GM10248 (cell line): ENCODE measurements at regions not wholly inside any gene's neighbourhood (a gene's known extent, or its start where the extent isn't known, plus 50 kb on each side); places are given as distances from the start of the nearest gene placed in this dataset.

ENCODE experiments used
- CTCF ChIA-PET: fragments of 300-600 bp; sonication (Branson Sonifier 250); formaldehyde crosslinking; extraction: SDS; loops from one replicate; lab custom pipeline; 2021; ENCODE audit warnings: antibody characterized with exemption; lab: Yijun Ruan, JAX
- POLR2A ChIA-PET: fragments of 350-650 bp; sonication (Branson Sonifier 250); formaldehyde crosslinking; extraction: SDS; loops from one replicate; lab custom pipeline; 2020; ENCODE audit warnings: antibody characterized with exemption; lab: Yijun Ruan, JAX
- DNase-seq: peaks from one replicate; pipeline ENCODE4 v3.0.0; 2012; ENCODE audit errors: extremely low spot score
- TF ChIP-seq, protein P1 (sequence below): IDR thresholded peaks from 2 replicates; pipeline ENCODE4 v1.5.1; 2012; ENCODE audit warnings: mild to moderate bottlenecking, low read depth; ENCODE audit errors: extremely low read depth, missing control alignments, control extremely low read depth

DNA sequence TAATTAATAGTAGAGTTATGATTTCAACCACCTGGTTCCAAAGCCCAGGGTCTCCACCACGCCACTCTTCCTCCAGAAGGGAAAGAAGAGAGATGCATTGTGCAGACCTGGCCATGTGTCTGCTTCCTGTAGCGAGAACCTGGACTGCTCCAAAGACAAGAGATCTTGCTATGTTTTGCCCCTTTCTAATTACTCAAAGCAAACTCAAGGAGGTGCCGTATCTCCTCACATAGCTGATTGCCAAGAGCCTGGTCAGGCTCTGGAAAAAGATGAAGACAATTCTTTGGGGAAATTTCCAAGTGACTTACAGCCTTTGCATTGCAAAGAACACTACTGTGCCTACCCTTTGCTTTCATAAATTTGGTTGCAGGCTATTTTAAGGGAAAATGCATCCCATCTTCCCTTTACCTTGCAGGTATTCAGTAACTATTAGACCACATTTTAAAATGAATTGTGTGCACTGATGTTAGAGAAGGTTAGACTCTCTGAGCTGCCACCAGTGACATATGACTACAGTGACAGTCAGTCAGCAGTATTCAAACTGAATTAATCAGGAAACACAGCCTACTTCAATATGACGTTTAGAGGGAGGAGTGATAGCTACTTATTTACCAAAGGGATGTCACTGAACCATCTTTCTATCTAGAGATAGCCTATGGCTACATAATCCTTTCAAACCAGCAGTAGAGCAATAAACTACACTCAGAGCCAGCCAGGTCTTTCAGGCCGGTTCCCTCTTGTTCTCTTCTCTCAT is 842.1 kb upstream of the FANCL start:
- TF ChIP-seq, protein P1, sequence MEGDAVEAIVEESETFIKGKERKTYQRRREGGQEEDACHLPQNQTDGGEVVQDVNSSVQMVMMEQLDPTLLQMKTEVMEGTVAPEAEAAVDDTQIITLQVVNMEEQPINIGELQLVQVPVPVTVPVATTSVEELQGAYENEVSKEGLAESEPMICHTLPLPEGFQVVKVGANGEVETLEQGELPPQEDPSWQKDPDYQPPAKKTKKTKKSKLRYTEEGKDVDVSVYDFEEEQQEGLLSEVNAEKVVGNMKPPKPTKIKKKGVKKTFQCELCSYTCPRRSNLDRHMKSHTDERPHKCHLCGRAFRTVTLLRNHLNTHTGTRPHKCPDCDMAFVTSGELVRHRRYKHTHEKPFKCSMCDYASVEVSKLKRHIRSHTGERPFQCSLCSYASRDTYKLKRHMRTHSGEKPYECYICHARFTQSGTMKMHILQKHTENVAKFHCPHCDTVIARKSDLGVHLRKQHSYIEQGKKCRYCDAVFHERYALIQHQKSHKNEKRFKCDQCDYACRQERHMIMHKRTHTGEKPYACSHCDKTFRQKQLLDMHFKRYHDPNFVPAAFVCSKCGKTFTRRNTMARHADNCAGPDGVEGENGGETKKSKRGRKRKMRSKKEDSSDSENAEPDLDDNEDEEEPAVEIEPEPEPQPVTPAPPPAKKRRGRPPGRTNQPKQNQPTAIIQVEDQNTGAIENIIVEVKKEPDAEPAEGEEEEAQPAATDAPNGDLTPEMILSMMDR = no peak
- DNase-seq = no peak
- CTCF ChIA-PET = no interaction called here
- POLR2A ChIA-PET = no interaction called here

DNA sequence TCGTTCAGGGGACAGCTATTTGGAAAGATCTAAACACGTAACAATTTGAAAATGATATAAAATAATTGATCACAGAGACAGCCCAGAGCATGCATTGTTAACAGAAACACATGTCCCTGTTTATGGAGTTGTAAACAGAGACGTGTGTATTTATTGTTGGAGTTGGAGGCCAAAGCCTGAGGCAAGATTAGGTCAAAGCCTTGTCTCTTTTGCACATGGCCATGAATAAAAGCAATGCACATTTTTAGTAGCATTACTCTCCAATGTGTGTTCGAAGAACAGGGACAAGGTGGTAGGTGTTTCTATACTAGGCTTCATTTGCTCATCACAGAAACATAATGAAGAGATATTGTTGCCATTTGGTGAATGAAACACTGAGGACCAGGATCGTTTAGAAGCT is 841.5 kb upstream of the FANCL start:
- ChIA-PET CTCF (interaction anchor here (1.1 kb wide), 1 partner anchor 57 kb away, joined by 3 read pairs; no protein-coding TSS in a partner anchor), POLR2A (no interaction called here)
- TF ChIP-seq, protein P1 = no peak
- DNase-seq = no peak

DNA sequence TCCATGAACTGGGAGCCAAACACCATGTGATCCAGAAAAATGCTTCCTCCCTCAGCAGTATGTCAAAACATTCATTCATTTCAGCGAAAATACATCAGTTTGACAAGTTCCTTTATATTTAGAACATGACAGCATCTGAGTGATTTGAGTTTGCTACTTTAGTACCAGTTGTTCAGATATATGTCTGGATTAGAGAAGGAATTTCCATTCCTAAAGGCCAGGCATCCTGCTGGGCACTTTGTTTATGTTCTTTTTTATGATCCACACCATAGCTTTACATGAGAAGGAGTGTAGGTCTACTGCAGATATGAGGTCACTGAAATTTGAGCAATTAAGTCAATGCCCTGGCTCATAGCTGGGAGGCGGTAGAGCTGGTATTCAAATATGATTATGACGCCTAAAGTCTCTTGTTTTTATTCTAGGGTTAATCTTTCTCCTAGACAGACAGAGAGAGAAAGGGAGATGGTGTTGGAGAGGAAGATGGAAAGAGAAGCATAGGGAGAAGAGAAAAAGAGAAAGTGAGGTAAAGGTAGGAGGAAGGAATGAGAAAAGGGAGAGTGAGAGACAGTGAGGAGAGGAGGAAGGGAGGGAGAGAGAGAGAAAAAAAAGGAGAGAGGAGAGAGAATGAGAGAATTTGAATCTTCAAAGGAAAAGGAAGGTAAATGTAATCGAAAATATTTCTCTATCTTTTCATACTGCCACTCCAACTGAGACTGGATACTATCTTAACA is 839.5 kb upstream of the FANCL start:
- POLR2A ChIA-PET = no interaction called here
- CTCF ChIA-PET = no interaction called here
- TF ChIP-seq, protein P1 = no peak
- no peak for DNase-seq

DNA sequence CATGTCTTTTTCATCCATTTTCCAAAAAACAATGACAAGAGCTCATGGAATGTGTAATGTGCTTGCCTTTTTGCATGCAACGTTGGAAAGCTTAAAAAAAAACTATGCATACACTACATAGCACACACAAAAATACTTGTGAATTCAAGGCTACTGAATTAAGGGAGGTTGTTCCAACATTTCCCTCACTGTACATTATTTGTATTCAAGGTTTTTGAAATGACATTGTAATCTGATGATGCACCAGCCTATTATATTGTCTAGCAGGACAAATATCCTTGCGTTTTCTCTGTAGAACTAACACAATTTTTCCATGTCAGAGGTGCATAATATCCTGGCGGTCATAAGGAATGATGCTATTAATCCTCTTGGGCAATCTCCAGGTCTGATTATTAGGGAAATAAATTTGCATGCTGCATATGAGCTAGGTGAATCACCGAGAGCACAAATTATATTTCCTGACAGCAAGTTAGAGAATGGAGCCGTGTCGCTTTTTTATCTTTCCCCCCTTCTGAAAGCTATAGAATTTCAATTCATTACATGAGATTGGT is 836.9 kb upstream of the FANCL start:
- ChIA-PET POLR2A (no interaction called here), CTCF (interaction anchor here (2.0 kb wide), 1 partner anchor 12 kb away, joined by 6 read pairs; no protein-coding TSS in a partner anchor)
- no peak for DNase-seq
- TF ChIP-seq, protein P1 = no peak

DNA sequence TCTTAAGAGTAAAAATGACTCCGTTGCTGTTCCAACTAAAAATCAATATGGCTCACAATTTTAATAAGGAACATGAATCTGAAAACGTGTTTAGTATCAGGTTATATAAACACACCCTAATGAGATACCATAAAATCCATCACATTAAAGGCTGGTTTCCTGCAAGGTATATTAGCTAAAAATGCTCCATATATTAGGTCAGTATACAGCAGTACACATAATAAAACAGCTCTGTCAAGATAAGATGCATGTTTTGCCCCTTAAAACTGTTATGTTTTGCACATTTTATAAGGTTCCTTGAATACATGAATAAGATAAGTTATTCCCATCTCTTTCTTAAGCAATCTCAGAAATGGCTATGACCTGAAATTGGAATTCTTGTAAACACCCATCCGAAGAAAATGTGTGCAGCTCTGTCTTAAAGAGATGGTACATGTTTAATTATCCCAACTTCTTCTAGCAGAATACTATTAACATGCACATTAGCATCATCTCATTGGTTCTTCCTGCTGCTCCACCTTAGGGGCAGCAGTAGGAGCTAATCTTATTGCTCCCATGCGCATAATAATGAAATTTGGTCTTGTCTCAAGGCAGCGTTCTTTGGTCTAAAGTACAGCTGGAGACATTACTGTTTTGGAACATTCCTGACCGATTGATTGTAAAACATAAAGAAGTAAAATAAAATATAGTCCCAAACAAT is 836.1 kb upstream of the FANCL start:
- TF ChIP-seq, protein P1 = no peak
- DNase-seq = no peak
- ChIA-PET CTCF (interaction anchor here (1.6 kb wide), 1 partner anchor 30 kb away, joined by 3 read pairs; no protein-coding TSS in a partner anchor), POLR2A (interaction anchor here (0.5 kb wide), 1 partner anchor 858 kb away, joined by 3 read pairs; no protein-coding TSS in a partner anchor)
